Nephron (organoid): ENCODE measurements at regions not wholly inside any gene's neighbourhood (a gene's known extent, or its start where the extent isn't known, plus 50 kb on each side); places are given as distances from the start of the nearest gene placed in this dataset.

Source experiments
- H3K27ac Mint-ChIP-seq, 3 experiments: 2 replicates each; pipeline ENCODE4 v1.8.0; 2020; ENCODE audit warnings: mixed read lengths in 3 of 3, mild to moderate bottlenecking in 2 of 3, moderate library complexity in 1 of 3
- H3K27me3 Mint-ChIP-seq: 2 replicates; pipeline ENCODE4 v1.8.0; 2021; ENCODE audit warnings: low read depth, mild to moderate bottlenecking, moderate library complexity, mixed read lengths
- H3K36me3 Mint-ChIP-seq: 2 replicates; pipeline ENCODE4 v1.8.0; 2020; ENCODE audit warnings: low read depth, mixed read lengths
- H3K4me1 Mint-ChIP-seq: 2 replicates; pipeline ENCODE4 v1.8.0; 2020; ENCODE audit warnings: mixed read lengths
- H3K4me3 Mint-ChIP-seq, 3 experiments: 2 replicates each; pipeline ENCODE4 v1.8.0; 2020; ENCODE audit warnings: mild to moderate bottlenecking in 3 of 3, mixed read lengths in 3 of 3, moderate library complexity in 2 of 3
- H3K9me3 Mint-ChIP-seq: 2 replicates; pipeline ENCODE4 v1.8.0; 2020; ENCODE audit warnings: mixed read lengths
- TF ChIP-seq, protein P1 (sequence below), 3 experiments: fragments of 200-600 bp; sonication (generic); IDR thresholded peaks; one replicate each; pipeline ENCODE4 v1.5.0; 2021; ENCODE audit warnings: antibody characterized with exemption in 3 of 3; ENCODE audit not compliant: unreplicated experiment in 3 of 3

DNA sequence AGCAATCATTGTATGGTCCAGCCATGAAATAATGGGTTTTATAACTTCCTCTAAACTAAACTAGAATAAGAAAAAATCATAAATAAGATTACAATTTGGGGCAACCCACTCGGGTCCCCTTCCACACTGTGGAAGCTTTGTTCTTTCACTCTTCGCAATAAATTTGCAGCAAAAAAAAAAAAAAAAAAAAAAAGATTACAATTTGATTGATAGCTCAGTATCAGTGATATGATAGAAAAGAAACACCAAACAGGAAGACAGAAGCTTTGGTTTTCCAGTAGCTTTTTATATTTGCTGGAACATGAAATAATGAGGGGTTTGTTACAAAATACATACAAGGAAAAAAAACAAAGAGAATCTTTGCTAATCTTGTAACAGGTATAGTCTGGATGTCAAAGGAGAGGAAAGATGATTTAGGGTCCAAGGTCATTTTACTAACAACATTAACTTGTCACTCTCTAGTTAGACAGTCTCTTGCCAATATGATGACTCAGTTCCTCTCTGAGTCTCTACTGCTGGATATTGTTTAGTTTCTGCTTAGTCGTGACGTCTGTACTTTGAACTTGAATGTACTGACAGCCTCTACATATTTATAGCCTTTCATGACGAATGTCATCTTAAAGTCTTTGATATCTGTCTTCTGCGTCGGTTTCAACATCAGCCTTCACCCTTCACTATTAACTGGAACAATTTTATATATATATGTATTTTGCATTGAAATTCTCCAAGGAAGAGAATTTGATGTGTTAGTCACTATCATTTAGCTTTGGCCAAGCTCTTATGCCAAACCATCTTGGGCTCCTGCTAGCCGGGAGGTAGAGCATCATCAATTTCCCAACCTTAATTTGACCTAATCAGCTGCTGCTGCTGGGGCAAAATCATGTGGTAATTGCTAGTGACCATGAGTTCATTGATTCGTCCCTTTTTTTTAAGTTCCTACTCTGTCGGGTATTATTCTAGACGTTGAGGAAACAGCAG lies 213.1 kb upstream of the STXBP5 start:
- Mint-ChIP-seq H3K27ac (no peak overlapping the region), H3K4me1 (peaks cover 5% of the 10 kb centered on the region), H3K9me3 (peaks cover 19% of the 10 kb centered on the region)

DNA sequence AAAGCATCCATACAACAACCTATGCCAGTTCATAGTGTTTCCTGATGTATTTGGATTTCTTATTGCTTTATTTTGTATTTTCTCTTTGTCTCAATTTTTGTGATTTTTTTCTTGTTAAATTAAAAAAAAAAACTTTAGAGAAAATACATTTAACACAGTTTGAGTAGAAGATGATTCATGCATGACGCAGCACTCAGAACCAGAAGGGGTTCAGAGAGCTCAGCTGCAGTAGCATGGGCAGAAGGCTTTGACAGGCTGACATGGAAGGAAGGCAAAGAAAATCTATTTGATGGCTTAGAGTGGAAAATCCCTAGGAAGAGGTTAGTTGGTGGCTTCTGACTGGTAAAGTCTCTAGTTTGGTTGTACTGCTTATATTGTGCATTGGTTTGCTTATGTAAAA lies 207.2 kb upstream of the STXBP5 start:
- Mint-ChIP-seq H3K9me3 (peaks cover 6% of the 10 kb centered on the region), H3K4me3 (no peak overlapping the region), H3K27me3 (no peaks in the 10 kb centered on the region), H3K36me3 (no peaks in the 10 kb centered on the region), H3K4me1 (peaks cover 13% of the 10 kb centered on the region), H3K27ac (no peak overlapping the region)
- TF ChIP-seq, protein P1, sequence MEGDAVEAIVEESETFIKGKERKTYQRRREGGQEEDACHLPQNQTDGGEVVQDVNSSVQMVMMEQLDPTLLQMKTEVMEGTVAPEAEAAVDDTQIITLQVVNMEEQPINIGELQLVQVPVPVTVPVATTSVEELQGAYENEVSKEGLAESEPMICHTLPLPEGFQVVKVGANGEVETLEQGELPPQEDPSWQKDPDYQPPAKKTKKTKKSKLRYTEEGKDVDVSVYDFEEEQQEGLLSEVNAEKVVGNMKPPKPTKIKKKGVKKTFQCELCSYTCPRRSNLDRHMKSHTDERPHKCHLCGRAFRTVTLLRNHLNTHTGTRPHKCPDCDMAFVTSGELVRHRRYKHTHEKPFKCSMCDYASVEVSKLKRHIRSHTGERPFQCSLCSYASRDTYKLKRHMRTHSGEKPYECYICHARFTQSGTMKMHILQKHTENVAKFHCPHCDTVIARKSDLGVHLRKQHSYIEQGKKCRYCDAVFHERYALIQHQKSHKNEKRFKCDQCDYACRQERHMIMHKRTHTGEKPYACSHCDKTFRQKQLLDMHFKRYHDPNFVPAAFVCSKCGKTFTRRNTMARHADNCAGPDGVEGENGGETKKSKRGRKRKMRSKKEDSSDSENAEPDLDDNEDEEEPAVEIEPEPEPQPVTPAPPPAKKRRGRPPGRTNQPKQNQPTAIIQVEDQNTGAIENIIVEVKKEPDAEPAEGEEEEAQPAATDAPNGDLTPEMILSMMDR (IDR thresholded peaks at IDR 0.05; ENCODE audit: unreplicated experiment in 3 of 3): no peak

More for the DNA sequence above, 213.1 kb upstream of the STXBP5 start:
- TF ChIP-seq, protein P1 (IDR thresholded peaks at IDR 0.05; ENCODE audit: unreplicated experiment in 3 of 3): no peak
- Mint-ChIP-seq H3K4me3 (no peak overlapping the region), H3K27me3 (peaks cover under 1% of the 10 kb centered on the region), H3K36me3 (no peaks in the 10 kb centered on the region)

DNA sequence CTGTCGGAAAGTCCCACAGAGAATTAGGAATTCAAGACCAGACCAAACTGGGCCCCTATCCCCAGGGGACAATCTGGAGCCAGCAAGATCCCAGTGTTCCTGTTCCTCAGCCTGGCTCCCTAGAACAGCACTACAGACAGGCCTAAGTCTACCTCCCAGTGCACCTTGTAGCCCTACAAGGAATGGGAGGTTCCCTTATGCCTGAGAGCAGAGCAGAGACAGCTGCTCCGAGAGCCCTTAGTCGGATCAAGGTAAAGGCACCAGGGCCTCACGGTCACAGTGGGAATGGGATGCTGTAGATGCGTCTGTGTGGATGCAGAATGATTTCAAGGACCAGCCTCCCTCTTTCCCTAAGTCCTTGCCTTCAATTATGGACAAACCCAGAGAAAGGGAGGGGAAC lies 204.5 kb upstream of the STXBP5 start:
- no peak overlapping the region for H3K27ac Mint-ChIP-seq
- H3K36me3 Mint-ChIP-seq: no peaks in the 10 kb centered on the region
- no peak overlapping the region for H3K4me3 Mint-ChIP-seq
- peaks cover 13% of the 10 kb centered on the region for H3K4me1 Mint-ChIP-seq
- no peaks in the 10 kb centered on the region for H3K27me3 Mint-ChIP-seq
- no peaks in the 10 kb centered on the region for H3K9me3 Mint-ChIP-seq
- TF ChIP-seq, protein P1 (IDR thresholded peaks at IDR 0.05; ENCODE audit: unreplicated experiment in 3 of 3): no peak

DNA sequence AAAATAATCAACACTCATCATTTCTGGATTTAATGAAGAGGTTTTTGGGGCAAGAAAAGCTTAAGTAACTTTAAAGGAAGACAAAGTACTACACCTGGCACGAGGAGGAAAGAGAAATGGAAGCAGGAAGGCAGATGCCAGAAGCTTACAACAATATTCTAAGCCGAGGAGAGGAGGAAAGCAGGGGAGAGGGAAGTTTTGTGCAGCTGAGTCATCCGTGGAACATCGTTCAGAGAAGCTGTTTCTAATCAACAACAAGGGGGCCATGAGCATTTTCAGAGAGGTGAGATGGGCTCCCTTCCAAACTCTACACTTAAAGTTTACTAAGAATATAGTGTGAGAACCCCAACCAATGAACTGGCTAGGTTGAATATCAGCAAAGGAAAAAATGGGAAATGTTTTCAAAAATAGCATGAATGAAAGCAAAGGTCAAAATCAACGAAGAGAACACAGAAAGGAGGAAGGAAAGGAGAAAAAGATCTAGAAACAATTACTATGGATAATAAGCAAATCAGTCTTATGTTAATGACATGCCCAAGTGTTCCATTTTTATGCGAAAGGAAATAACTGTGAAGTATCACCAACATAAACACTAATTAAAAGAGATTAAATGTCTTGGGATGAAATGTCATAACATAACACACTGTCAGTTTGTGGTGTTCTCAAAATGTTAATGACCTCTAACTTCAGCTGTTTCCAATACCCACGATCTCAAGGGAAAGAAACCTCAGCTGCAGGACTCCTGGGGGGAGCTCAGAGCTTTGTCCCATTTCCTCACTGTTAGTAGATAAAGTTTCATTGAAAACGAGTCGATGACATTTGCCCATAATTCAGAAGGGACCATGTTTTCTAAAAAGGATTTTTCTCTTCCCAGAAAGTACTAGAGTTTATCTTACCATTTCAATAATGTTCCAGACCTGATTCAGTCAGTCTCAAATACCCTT lies 203.4 kb upstream of the STXBP5 start:
- H3K9me3 Mint-ChIP-seq: no peaks in the 10 kb centered on the region
- H3K4me1 Mint-ChIP-seq: peaks cover 13% of the 10 kb centered on the region
- H3K36me3 Mint-ChIP-seq: no peaks in the 10 kb centered on the region
- no peaks in the 10 kb centered on the region for H3K27me3 Mint-ChIP-seq
- peak overlapping the region in 1 of 3 experiments; percentile 40 for H3K27ac Mint-ChIP-seq
- TF ChIP-seq, protein P1 (IDR thresholded peaks at IDR 0.05; ENCODE audit: unreplicated experiment in 3 of 3): no peak
- H3K4me3 Mint-ChIP-seq: no peak overlapping the region

DNA sequence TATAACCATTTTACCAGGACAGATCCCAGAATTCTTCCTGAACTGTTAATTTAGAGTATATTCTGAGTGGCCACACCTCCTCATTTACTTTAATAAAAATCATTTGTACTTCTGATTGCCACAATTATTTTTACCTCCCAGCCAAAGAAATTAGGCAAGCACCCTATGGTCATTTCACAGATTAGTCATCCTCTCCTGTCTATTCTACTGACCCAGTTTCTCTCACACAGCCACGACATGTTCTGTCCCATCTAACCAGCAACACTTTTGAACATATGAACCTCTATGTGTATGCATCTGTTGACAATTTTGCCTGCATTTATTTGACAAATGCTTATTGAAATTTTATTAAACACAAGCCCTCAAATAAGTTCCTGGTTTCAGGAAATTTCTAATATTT lies 202.6 kb upstream of the STXBP5 start:
- H3K9me3 Mint-ChIP-seq: no peaks in the 10 kb centered on the region
- no peak overlapping the region for H3K27ac Mint-ChIP-seq
- TF ChIP-seq, protein P1 (IDR thresholded peaks at IDR 0.05; ENCODE audit: unreplicated experiment in 3 of 3): no peak
- no peaks in the 10 kb centered on the region for H3K27me3 Mint-ChIP-seq
- no peaks in the 10 kb centered on the region for H3K36me3 Mint-ChIP-seq
- peaks cover 13% of the 10 kb centered on the region for H3K4me1 Mint-ChIP-seq
- no peak overlapping the region for H3K4me3 Mint-ChIP-seq
